GM12878 (cell line): ENCODE measurements at regions not wholly inside any gene's neighbourhood (a gene's known extent, or its start where the extent isn't known, plus 50 kb on each side); places are given as distances from the start of the nearest gene placed in this dataset.

Experiments
- ATAC-seq: fragments of 200-7000 bp; cut with Tn5 transposase; 3 replicates; pipeline ENCODE4 v1.9.1; 2020; ENCODE audit warnings: mild to moderate bottlenecking, moderate library complexity
- BruUV-seq: library from RNA; stranded (reverse); fragments of 400-500 nt; replicated peaks from 2 replicates; lab custom pipeline; 2021; lab: Mats Ljungman, UMichigan
- CTCF ChIA-PET: fragments of 300-600 bp; sonication (Branson Sonifier 250); formaldehyde crosslinking; extraction: SDS; loops from one replicate; lab custom pipeline; 2021; ENCODE audit warnings: inconsistent platforms; lab: Yijun Ruan, JAX
- POLR2A ChIA-PET: fragments of 350-600 bp; formaldehyde crosslinking; extraction: SDS; loops from one replicate; lab custom pipeline; 2021; ENCODE audit warnings: inconsistent platforms; lab: Charles Lee
- RAD21 ChIA-PET: fragments of 300-600 bp; sonication (Branson Sonifier 250); formaldehyde crosslinking; loops from one replicate; lab custom pipeline; 2023; ENCODE audit warnings: antibody characterized with exemption; ENCODE audit not compliant: unreplicated experiment; lab: Charles Lee
- SMC1A ChIA-PET: fragments of 300-600 bp; sonication (Branson Sonifier 250); formaldehyde crosslinking; loops from one replicate; lab custom pipeline; 2023; ENCODE audit not compliant: unreplicated experiment, uncharacterized antibody; lab: Charles Lee
- DNase-seq: peaks from one replicate; pipeline ENCODE4 v3.0.0-alpha.2; 2011; ENCODE audit warnings: low read depth, low spot score
- FAIRE-seq: peaks from 3 replicates; lab custom pipeline; 2011; peaks lifted over from hg19 to GRCh38; lab: Jason Lieb, UNC
- H2AFZ ChIP-seq: 2 replicates; pipeline ENCODE4 v1.6.0; 2011; ENCODE audit warnings: low read depth, low read length, control low read depth; ENCODE audit not compliant: control insufficient read depth
- H3K27ac ChIP-seq: 2 replicates; pipeline ENCODE4 v1.5.1; 2011; ENCODE audit warnings: control low read depth; ENCODE audit not compliant: control insufficient read depth, insufficient read depth
- H3K27me3 ChIP-seq, 2 experiments: replicated peaks in 1 of 2; 2 replicates each; pipeline versions ENCODE4 v1.6.0 to v1.6.1; 2011; ENCODE audit warnings: low read length in 1 of 2; ENCODE audit not compliant: control insufficient read depth in 2 of 2, insufficient read depth in 2 of 2
- H3K36me3 ChIP-seq, 2 experiments: 2 replicates each; pipeline ENCODE4 v1.5.1; 2011; ENCODE audit warnings: low read length in 1 of 2; ENCODE audit not compliant: control insufficient read depth in 2 of 2, insufficient read depth in 2 of 2
- H3K4me1 ChIP-seq: 2 replicates; pipeline ENCODE4 v1.6.1; 2011; ENCODE audit warnings: mild to moderate bottlenecking, low read length, moderate library complexity, mixed read lengths; ENCODE audit not compliant: control insufficient read depth, insufficient read depth
- H3K4me2 ChIP-seq: 2 replicates; pipeline ENCODE4 v1.6.0; 2011; ENCODE audit warnings: control low read depth; ENCODE audit not compliant: control insufficient read depth, insufficient read depth
- H3K4me3 ChIP-seq: fragments of 200-600 bp; sonication (generic); 2 replicates; pipeline ENCODE4 v1.5.1; 2016
- H3K79me2 ChIP-seq: 2 replicates; pipeline ENCODE4 v1.6.0; 2011; ENCODE audit warnings: low read length; ENCODE audit not compliant: control insufficient read depth, insufficient read depth
- H3K9ac ChIP-seq: 2 replicates; pipeline ENCODE4 v1.8.0; 2011; ENCODE audit warnings: low read length, control low read depth, mixed read lengths; ENCODE audit not compliant: control insufficient read depth, insufficient read depth
- H3K9me3 ChIP-seq: replicated peaks from 3 replicates; pipeline ENCODE4 v1.5.1; 2011; ENCODE audit warnings: mild to moderate bottlenecking, low read length; ENCODE audit not compliant: control insufficient read depth, insufficient read depth
- H4K20me1 ChIP-seq: 2 replicates; pipeline ENCODE4 v1.6.0; 2011; ENCODE audit not compliant: control insufficient read depth, insufficient read depth
- BACH1 ChIP-seq: fragments of 450-650 bp; IDR thresholded peaks from 2 replicates; pipeline ENCODE4 v1.6.1; 2017; ENCODE audit warnings: mild to moderate bottlenecking, borderline replicate concordance
- BCL11A ChIP-seq: IDR thresholded peaks from 2 replicates; pipeline ENCODE4 v1.6.1; 2011; ENCODE audit warnings: low read depth, low read length
- BRCA1 ChIP-seq: IDR thresholded peaks from 2 replicates; pipeline ENCODE4 v1.6.1; 2011; ENCODE audit warnings: low read depth, low read length, improper control_type of control experiment
- CREB1 ChIP-seq: IDR thresholded peaks from 2 replicates; pipeline ENCODE4 v1.6.1; 2012; ENCODE audit warnings: low read depth, mild to moderate bottlenecking, inconsistent platforms
- EP300 ChIP-seq, 2 experiments: fragments of 150-350 bp in 1 of 2; IDR thresholded peaks; 2 replicates each; pipeline ENCODE4 v1.6.1; 2011 to 2012; ENCODE audit warnings: low read depth in 2 of 2, low read length in 2 of 2, borderline replicate concordance in 1 of 2, improper control_type of control experiment in 1 of 2, inconsistent platforms in 1 of 2; ENCODE audit not compliant: control insufficient read depth in 1 of 2
- FOXK2 ChIP-seq: fragments of 450-650 bp; IDR thresholded peaks from 2 replicates; pipeline ENCODE4 v1.6.1; 2017; ENCODE audit warnings: mild to moderate bottlenecking, moderate library complexity
- HCFC1 ChIP-seq: fragments of 150-350 bp; IDR thresholded peaks from 2 replicates; pipeline ENCODE4 v1.6.1; 2014; ENCODE audit warnings: low read length
- NRF1 ChIP-seq: conservative IDR thresholded peaks from 2 replicates; pipeline ENCODE4 v1.6.1; 2011; ENCODE audit warnings: mild to moderate bottlenecking, low read depth, low read length, improper control_type of control experiment
- POU2F2 ChIP-seq: IDR thresholded peaks from 3 replicates; pipeline ENCODE4 v1.6.1; 2011; ENCODE audit warnings: low read depth, mild to moderate bottlenecking, low read length, borderline replicate concordance
- SIN3A ChIP-seq: IDR thresholded peaks from 2 replicates; pipeline ENCODE4 v1.6.1; 2012; ENCODE audit warnings: low read depth, low read length, improper control_type of control experiment
- SMAD1 ChIP-seq: fragments of 450-650 bp; IDR thresholded peaks from 2 replicates; pipeline ENCODE4 v1.6.1; 2018; ENCODE audit warnings: mild to moderate bottlenecking, low read depth; ENCODE audit not compliant: partially characterized antibody
- SP1 ChIP-seq: IDR thresholded peaks from one replicate; pipeline ENCODE4 v1.6.1; 2011; ENCODE audit warnings: low read depth, low read length
- SPI1 ChIP-seq: IDR thresholded peaks from 2 replicates; pipeline ENCODE4 v1.6.1; 2011; ENCODE audit warnings: low read depth, mild to moderate bottlenecking, low read length, moderate library complexity, borderline replicate concordance; ENCODE audit not compliant: insufficient read depth
- SUZ12 ChIP-seq: fragments of 200-600 bp; sonication (generic); IDR thresholded peaks from one replicate; pipeline ENCODE4 v1.6.1; 2018; ENCODE audit warnings: antibody characterized with exemption, mild to moderate bottlenecking; ENCODE audit not compliant: unreplicated experiment
- TARDBP ChIP-seq: IDR thresholded peaks from 2 replicates; pipeline ENCODE4 v1.6.1; 2016; ENCODE audit warnings: borderline replicate concordance
- WGBS: methylation state at CpG from one replicate; pipeline ENCODE4 v1.1.6; 2016; ENCODE audit warnings: low lambda C conversion rate; ENCODE audit not compliant: insufficient replicate concordance, insufficient coverage; ENCODE audit errors: missing lambda C conversion rate; 5-methylcytosine and 5-hydroxymethylcytosine counted together
- in situ Hi-C: fragments of 300-500 bp; cut with MboI; formaldehyde crosslinking; loops from 9 replicates; pipeline ENCODE4 v1.14.3; 2018; ENCODE audit warnings: mixed read lengths
- intact Hi-C: fragments of 100-400 bp; cut with micrococcal nuclease; formaldehyde crosslinking; loops from one replicate; pipeline ENCODE4 v1.14.2; 2022; ENCODE audit not compliant: unreplicated experiment
- TF ChIP-seq, protein P1 (sequence below): IDR thresholded peaks from 2 replicates; pipeline ENCODE4 v1.6.1; 2012; ENCODE audit warnings: mild to moderate bottlenecking, low read depth, low read length

DNA sequence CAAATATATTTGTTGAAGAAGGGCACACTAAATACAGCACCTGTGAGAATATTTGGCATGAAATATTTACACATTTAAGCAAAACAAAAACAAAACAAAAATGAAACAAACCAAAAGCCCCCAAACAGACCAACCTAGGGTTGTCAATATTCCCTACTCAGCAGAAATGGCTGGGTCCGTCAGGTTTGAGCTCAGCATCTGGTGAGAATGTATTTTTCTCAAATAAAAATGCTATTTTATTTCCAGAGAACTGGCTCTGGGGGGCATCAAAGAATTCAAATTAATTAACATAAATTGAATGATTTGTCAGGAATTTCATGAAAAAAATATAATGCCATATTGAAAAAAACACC lies 142.8 kb upstream of the COL5A1 start:
- TF ChIP-seq NRF1 (no peak), SMAD1 (no peak), TARDBP (no peak), SP1 (no peak), HCFC1 (no peak), BRCA1 (no peak), FOXK2 (no peak), CREB1 (no peak)
- no peak overlapping the region for H3K9ac ChIP-seq
- H2AFZ ChIP-seq: no peak overlapping the region
- POLR2A ChIA-PET: no interaction called here
- no peaks in the 10 kb centered on the region for H3K36me3 ChIP-seq
- no peaks in the 10 kb centered on the region for H3K4me1 ChIP-seq
- intact Hi-C loops (no loop called here), in situ Hi-C loops (no loop called here)
- 24% methylated on average over 1 of the region's 1 CpG for WGBS
- H3K27me3 ChIP-seq: no peaks in the 10 kb centered on the region; a peak in 3 of 4 replicates
- no peak overlapping the region for H3K4me2 ChIP-seq
- RAD21 ChIA-PET: no interaction called here
- H4K20me1 ChIP-seq: no peaks in the 10 kb centered on the region
- no peak for ATAC-seq
- no peaks in the 10 kb centered on the region for H3K79me2 ChIP-seq
- H3K4me3 ChIP-seq: no peak overlapping the region
- H3K27ac ChIP-seq: no peak overlapping the region
- DNase-seq: no peak
- SMC1A ChIA-PET: no interaction called here
- no peak for FAIRE-seq
- CTCF ChIA-PET: no interaction called here
- no TSS peak for BruUV-seq
- H3K9me3 ChIP-seq: no peaks in the 10 kb centered on the region

DNA sequence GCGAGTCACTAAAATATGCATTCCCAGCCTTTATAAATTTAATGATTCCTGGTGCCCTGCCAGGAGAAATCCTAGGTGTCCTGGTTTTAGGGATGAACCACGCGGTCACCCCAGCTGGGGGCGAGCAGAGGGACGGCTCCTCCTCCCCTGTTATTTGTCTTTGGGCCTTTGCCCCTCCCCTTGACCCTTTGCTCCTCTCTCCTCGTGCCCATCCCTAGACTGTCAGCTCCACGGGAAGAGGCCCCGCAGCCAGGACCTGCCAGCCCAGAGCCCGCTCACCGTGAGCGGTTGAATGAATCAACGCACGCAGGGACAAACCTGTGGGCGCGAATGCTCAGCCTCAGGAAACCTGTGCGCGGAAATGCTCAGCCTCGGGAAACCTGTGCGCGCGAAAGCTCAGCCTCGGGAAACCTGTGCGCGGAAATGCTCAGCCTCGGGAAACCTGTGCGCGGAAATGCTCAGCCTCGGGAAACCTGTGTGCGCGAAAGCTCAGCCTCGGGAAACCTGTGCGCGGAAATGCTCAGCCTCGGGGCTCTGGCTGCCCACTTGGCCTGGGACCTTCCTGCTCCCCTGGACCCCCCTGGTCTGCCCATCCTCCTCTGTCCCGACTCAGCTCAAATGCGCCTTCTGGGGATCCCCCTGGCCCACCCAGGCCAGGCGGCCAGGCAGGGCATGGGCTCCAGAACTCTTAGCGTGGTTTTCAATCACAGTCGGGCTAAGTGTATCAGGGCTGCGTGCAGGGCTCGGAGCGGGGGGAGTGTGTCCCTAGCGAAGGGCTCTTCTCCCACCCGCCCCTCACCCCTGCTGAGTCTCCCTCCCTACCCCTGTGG lies 140.5 kb upstream of the COL5A1 start:
- no peaks in the 10 kb centered on the region for H3K36me3 ChIP-seq
- no peak for DNase-seq
- H3K4me3 ChIP-seq: no peak overlapping the region
- in situ Hi-C loops (no loop called here), intact Hi-C loops (no loop called here)
- H3K4me2 ChIP-seq: no peak overlapping the region
- no peak for ATAC-seq
- SMC1A ChIA-PET: no interaction called here
- no peak overlapping the region for H2AFZ ChIP-seq
- BruUV-seq: no TSS peak
- FAIRE-seq: no peak
- 28% methylated on average over 44 of the region's 44 CpGs for WGBS
- no peak overlapping the region for H3K9ac ChIP-seq
- no peaks in the 10 kb centered on the region; a peak in 3 of 4 replicates for H3K27me3 ChIP-seq
- CTCF ChIA-PET: no interaction called here
- H4K20me1 ChIP-seq: no peaks in the 10 kb centered on the region
- RAD21 ChIA-PET: no interaction called here
- no peaks in the 10 kb centered on the region for H3K79me2 ChIP-seq
- POLR2A ChIA-PET: no interaction called here
- no peaks in the 10 kb centered on the region for H3K4me1 ChIP-seq
- no peak overlapping the region for H3K27ac ChIP-seq
- H3K9me3 ChIP-seq: no peaks in the 10 kb centered on the region
- no peak for TF ChIP-seq BCL11A
- no peak for TF ChIP-seq SIN3A
- no peak for TF ChIP-seq BACH1
- TF ChIP-seq, protein P1, sequence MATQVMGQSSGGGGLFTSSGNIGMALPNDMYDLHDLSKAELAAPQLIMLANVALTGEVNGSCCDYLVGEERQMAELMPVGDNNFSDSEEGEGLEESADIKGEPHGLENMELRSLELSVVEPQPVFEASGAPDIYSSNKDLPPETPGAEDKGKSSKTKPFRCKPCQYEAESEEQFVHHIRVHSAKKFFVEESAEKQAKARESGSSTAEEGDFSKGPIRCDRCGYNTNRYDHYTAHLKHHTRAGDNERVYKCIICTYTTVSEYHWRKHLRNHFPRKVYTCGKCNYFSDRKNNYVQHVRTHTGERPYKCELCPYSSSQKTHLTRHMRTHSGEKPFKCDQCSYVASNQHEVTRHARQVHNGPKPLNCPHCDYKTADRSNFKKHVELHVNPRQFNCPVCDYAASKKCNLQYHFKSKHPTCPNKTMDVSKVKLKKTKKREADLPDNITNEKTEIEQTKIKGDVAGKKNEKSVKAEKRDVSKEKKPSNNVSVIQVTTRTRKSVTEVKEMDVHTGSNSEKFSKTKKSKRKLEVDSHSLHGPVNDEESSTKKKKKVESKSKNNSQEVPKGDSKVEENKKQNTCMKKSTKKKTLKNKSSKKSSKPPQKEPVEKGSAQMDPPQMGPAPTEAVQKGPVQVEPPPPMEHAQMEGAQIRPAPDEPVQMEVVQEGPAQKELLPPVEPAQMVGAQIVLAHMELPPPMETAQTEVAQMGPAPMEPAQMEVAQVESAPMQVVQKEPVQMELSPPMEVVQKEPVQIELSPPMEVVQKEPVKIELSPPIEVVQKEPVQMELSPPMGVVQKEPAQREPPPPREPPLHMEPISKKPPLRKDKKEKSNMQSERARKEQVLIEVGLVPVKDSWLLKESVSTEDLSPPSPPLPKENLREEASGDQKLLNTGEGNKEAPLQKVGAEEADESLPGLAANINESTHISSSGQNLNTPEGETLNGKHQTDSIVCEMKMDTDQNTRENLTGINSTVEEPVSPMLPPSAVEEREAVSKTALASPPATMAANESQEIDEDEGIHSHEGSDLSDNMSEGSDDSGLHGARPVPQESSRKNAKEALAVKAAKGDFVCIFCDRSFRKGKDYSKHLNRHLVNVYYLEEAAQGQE: no peak
- no peak for TF ChIP-seq SPI1
- no peak for TF ChIP-seq EP300 (IDR thresholded peaks at IDR 0.05; ENCODE audit: borderline replicate concordance in 1 of 2, control insufficient read depth in 1 of 2, low read depth in 2 of 2, low read length in 2 of 2)
- TF ChIP-seq POU2F2: no peak
- TF ChIP-seq SUZ12: no peak
